Naive thymus-derived CD4-positive, alpha-beta T cell (primary cell): ENCODE measurements at regions not wholly inside any gene's neighbourhood (a gene's known extent, or its start where the extent isn't known, plus 50 kb on each side); places are given as distances from the start of the nearest gene placed in this dataset.
"Not testable (repeated sequence)": the region's sequence is repeated elsewhere in the genome, so short reads cannot be mapped to it uniquely, and the experiment has no call there.

Source experiments
- ATAC-seq: fragments of 150-1000 bp; cut with Tn5 transposase; 2 replicates; pipeline ENCODE4 v1.10.0; 2021; ENCODE audit warnings: mild to moderate bottlenecking, moderate library complexity
- CTCF ChIA-PET: fragments of 350-600 bp; sonication (Branson Sonifier 250); formaldehyde crosslinking; loops from one replicate; lab custom pipeline; 2021; ENCODE audit warnings: antibody characterized with exemption; lab: Charles Lee
- POLR2A ChIA-PET: fragments of 350-600 bp; sonication (Branson Sonifier 250); formaldehyde crosslinking; loops from one replicate; lab custom pipeline; 2021; ENCODE audit warnings: antibody characterized with exemption, inconsistent platforms; lab: Charles Lee
- DNase-seq, 9 donors: peaks; one replicate each; pipeline versions ENCODE4 v3.0.0 to v3.0.0-alpha.2; 2020 to 2022; ENCODE audit warnings: mixed read lengths in 1 of 9
- H3K27ac ChIP-seq: one replicate; pipeline ENCODE4 v1.7.0; 2013; ENCODE audit warnings: mild to moderate bottlenecking, low read depth, low read length, moderate library complexity
- H3K27me3 ChIP-seq, 2 donors: one replicate each; pipeline ENCODE4 v1.7.0; 2013; ENCODE audit warnings: low read length in 2 of 2, mild to moderate bottlenecking in 2 of 2, moderate library complexity in 2 of 2; ENCODE audit not compliant: control insufficient read depth in 2 of 2, insufficient read depth in 2 of 2
- H3K36me3 ChIP-seq, 3 experiments: 1 replicate in 2 of 3; 2 replicates in 1 of 3; pipeline ENCODE4 v1.7.0; 2013; ENCODE audit warnings: low read length in 3 of 3, mild to moderate bottlenecking in 3 of 3, moderate library complexity in 1 of 3; ENCODE audit not compliant: insufficient read depth in 3 of 3, control insufficient read depth in 2 of 3
- H3K4me1 ChIP-seq, 2 donors: one replicate each; pipeline ENCODE4 v1.7.0; 2013; ENCODE audit warnings: low read length in 2 of 2, mild to moderate bottlenecking in 2 of 2, moderate library complexity in 1 of 2; ENCODE audit not compliant: control insufficient read depth in 2 of 2, insufficient read depth in 2 of 2
- H3K4me3 ChIP-seq: 2 replicates; pipeline ENCODE4 v1.7.0; 2013; ENCODE audit warnings: mild to moderate bottlenecking, low read length
- H3K9me3 ChIP-seq, 3 experiments: 1 replicate in 2 of 3; 2 replicates in 1 of 3; pipeline ENCODE4 v1.7.0; 2013; ENCODE audit warnings: low read length in 3 of 3; ENCODE audit not compliant: control insufficient read depth in 2 of 3
- H3K27ac Mint-ChIP-seq, 9 donors: one replicate each; pipeline ENCODE4 v1.8.0; 2020 to 2022; ENCODE audit warnings: mixed read lengths in 9 of 9, mild to moderate bottlenecking in 8 of 9, moderate library complexity in 5 of 9, inconsistent platforms in 2 of 9
- H3K27me3 Mint-ChIP-seq, 5 donors: one replicate each; pipeline ENCODE4 v1.8.0; 2021 to 2022; ENCODE audit warnings: mixed read lengths in 5 of 5, mild to moderate bottlenecking in 1 of 5
- H3K36me3 Mint-ChIP-seq, 5 donors: one replicate each; pipeline ENCODE4 v1.8.0; 2020 to 2022; ENCODE audit warnings: mixed read lengths in 5 of 5, mild to moderate bottlenecking in 3 of 5, inconsistent platforms in 1 of 5
- H3K4me1 Mint-ChIP-seq, 7 donors: one replicate each; pipeline ENCODE4 v1.8.0; 2020 to 2022; ENCODE audit warnings: mixed read lengths in 7 of 7, mild to moderate bottlenecking in 3 of 7, inconsistent platforms in 1 of 7
- H3K4me3 Mint-ChIP-seq, 10 donors: one replicate each; pipeline ENCODE4 v1.8.0; 2020 to 2022; ENCODE audit warnings: mild to moderate bottlenecking in 10 of 10, mixed read lengths in 10 of 10, moderate library complexity in 6 of 10, inconsistent platforms in 2 of 10
- H3K9me3 Mint-ChIP-seq, 11 donors: one replicate each; pipeline ENCODE4 v1.8.0; 2020 to 2022; ENCODE audit warnings: mixed read lengths in 11 of 11, mild to moderate bottlenecking in 4 of 11, inconsistent platforms in 1 of 11, moderate library complexity in 1 of 11
- intact Hi-C, 2 donors: fragments of 100-400 bp; cut with micrococcal nuclease; formaldehyde crosslinking; loops; one replicate each; pipeline ENCODE4 v1.15.1; 2023

GRCh38 chr2:47699533-47700215 is 83.3 kb upstream of the MSH6 start:
- ATAC-seq (no peak), DNase-seq (no peak)
- POLR2A ChIA-PET, result no interaction called here
- no peaks in the 10 kb centered on the region for H3K27me3 ChIP-seq
- CTCF ChIA-PET, result no interaction called here
- H3K4me1 ChIP-seq, result no peaks in the 10 kb centered on the region
- no peaks in the 10 kb centered on the region for H3K36me3 Mint-ChIP-seq
- H3K4me3 Mint-ChIP-seq, result no peak overlapping the region
- H3K27ac ChIP-seq, result no peak overlapping the region
- no peak overlapping the region for H3K27ac Mint-ChIP-seq
- H3K36me3 ChIP-seq, result no peaks in the 10 kb centered on the region
- intact Hi-C loops, result no loop called here
- H3K9me3 ChIP-seq, result no peaks in the 10 kb centered on the region
- H3K4me1 Mint-ChIP-seq, result no peaks in the 10 kb centered on the region
- H3K9me3 Mint-ChIP-seq, result no peaks in the 10 kb centered on the region
- peaks cover 0 to 19% (median 14%) of the 10 kb centered on the region in 5 donors for H3K27me3 Mint-ChIP-seq
- no peak overlapping the region for H3K4me3 ChIP-seq

GRCh38 chr2:47698436-47698972 is 84.4 kb upstream of the MSH6 start:
- H3K4me3 ChIP-seq, ATAC-seq, H3K27ac Mint-ChIP-seq, H3K36me3 Mint-ChIP-seq, H3K4me1 Mint-ChIP-seq, DNase-seq, POLR2A ChIA-PET, intact Hi-C loops, H3K36me3 ChIP-seq, H3K9me3 ChIP-seq, H3K4me3 Mint-ChIP-seq, H3K27me3 ChIP-seq, H3K4me1 ChIP-seq, H3K9me3 Mint-ChIP-seq, H3K27ac ChIP-seq, CTCF ChIA-PET: not testable (repeated sequence)
- peaks cover 0 to 24% (median 20%) of the 10 kb centered on the region in 5 donors for H3K27me3 Mint-ChIP-seq

GRCh38 chr2:47697681-47698435 is 85.1 kb upstream of the MSH6 start:
- H3K36me3 ChIP-seq, H3K4me1 Mint-ChIP-seq, H3K9me3 Mint-ChIP-seq, ATAC-seq, POLR2A ChIA-PET, H3K27ac Mint-ChIP-seq, H3K27ac ChIP-seq, intact Hi-C loops, DNase-seq, H3K4me3 ChIP-seq, H3K27me3 ChIP-seq, H3K4me1 ChIP-seq, H3K4me3 Mint-ChIP-seq, H3K9me3 ChIP-seq, H3K36me3 Mint-ChIP-seq: not testable (repeated sequence)
- peaks cover 0 to 27% (median 20%) of the 10 kb centered on the region in 5 donors for H3K27me3 Mint-ChIP-seq
- CTCF ChIA-PET, result interaction anchor here (0.6 kb wide), 1 partner anchor 33 kb away, joined by 3 read pairs; no protein-coding TSS in a partner anchor

GRCh38 chr2:47697000-47697601 is 85.8 kb upstream of the MSH6 start:
- no peaks in the 10 kb centered on the region for H3K9me3 ChIP-seq
- DNase-seq (no peak), ATAC-seq (no peak)
- CTCF ChIA-PET, result no interaction called here
- Mint-ChIP-seq H3K36me3 (peaks cover 0 to 3% (median 0%) of the 10 kb centered on the region in 5 donors), H3K4me1 (no peaks in the 10 kb centered on the region), H3K27me3 (peaks cover 0 to 28% (median 20%) of the 10 kb centered on the region in 5 donors), H3K9me3 (no peaks in the 10 kb centered on the region), H3K27ac (no peak overlapping the region), H3K4me3 (no peak overlapping the region)
- POLR2A ChIA-PET, result no interaction called here
- no peaks in the 10 kb centered on the region for H3K36me3 ChIP-seq
- no peak overlapping the region for H3K4me3 ChIP-seq
- intact Hi-C loops, result no loop called here
- H3K4me1 ChIP-seq, result no peaks in the 10 kb centered on the region
- H3K27me3 ChIP-seq, result no peaks in the 10 kb centered on the region
- H3K27ac ChIP-seq, result no peak overlapping the region

- Histone ChIP-seq H3K27ac (no peak overlapping the region), H3K4me1 (no peaks in the 10 kb centered on the region), H3K36me3 (no peaks in the 10 kb centered on the region), H3K27me3 (no peaks in the 10 kb centered on the region), H3K4me3 (no peak overlapping the region), H3K9me3 (no peaks in the 10 kb centered on the region)
- ChIA-PET POLR2A (no interaction called here), CTCF (no interaction called here)
- no peak overlapping the region for H3K4me3 Mint-ChIP-seq
- no peak overlapping the region for H3K27ac Mint-ChIP-seq
- H3K9me3 Mint-ChIP-seq, result no peaks in the 10 kb centered on the region
- ATAC-seq (no peak), DNase-seq (no peak)
- peaks cover 0 to 3% (median 0%) of the 10 kb centered on the region in 5 donors for H3K36me3 Mint-ChIP-seq
- H3K27me3 Mint-ChIP-seq, result peaks cover 0 to 28% (median 20%) of the 10 kb centered on the region in 5 donors
- intact Hi-C loops, result no loop called here
- H3K4me1 Mint-ChIP-seq, result no peaks in the 10 kb centered on the region
Observed at GRCh38 chr2:47696478-47696831, 86.5 kb upstream of the MSH6 start.

GRCh38 chr2:47695800-47696477 is 87.0 kb upstream of the MSH6 start:
- Mint-ChIP-seq H3K27ac (no peak overlapping the region), H3K4me3 (no peak overlapping the region), H3K36me3 (peaks cover 0 to 3% (median 0%) of the 10 kb centered on the region in 5 donors), H3K9me3 (no peaks in the 10 kb centered on the region), H3K27me3 (peaks cover 0 to 28% (median 20%) of the 10 kb centered on the region in 5 donors), H3K4me1 (no peaks in the 10 kb centered on the region)
- H3K27ac ChIP-seq, result no peak overlapping the region
- ATAC-seq (no peak), DNase-seq (no peak)
- no peaks in the 10 kb centered on the region for H3K4me1 ChIP-seq
- ChIA-PET POLR2A (no interaction called here), CTCF (no interaction called here)
- no peaks in the 10 kb centered on the region for H3K36me3 ChIP-seq
- H3K27me3 ChIP-seq, result no peaks in the 10 kb centered on the region
- intact Hi-C loops, result no loop called here
- no peaks in the 10 kb centered on the region for H3K9me3 ChIP-seq
- no peak overlapping the region for H3K4me3 ChIP-seq
